HEK293 (cell line): ENCODE measurements at regions not wholly inside any gene's neighbourhood (a gene's known extent, or its start where the extent isn't known, plus 50 kb on each side); places are given as distances from the start of the nearest gene placed in this dataset.

Experiments used
- CTCF ChIP-seq: fragments of 450-650 bp; formaldehyde crosslinking; IDR thresholded peaks from 2 replicates; pipeline ENCODE4 v1.5.1; 2016; ENCODE audit warnings: missing biosample characterization, missing genetic modification characterization
- HOXA7 ChIP-seq: sonication (generic); formaldehyde crosslinking; IDR thresholded peaks from 2 replicates; pipeline ENCODE4 v1.8.1; 2022; ENCODE audit warnings: missing genetic modification reagents, borderline replicate concordance
- OVOL3 ChIP-seq: fragments of 450-650 bp; formaldehyde crosslinking; IDR thresholded peaks from 2 replicates; pipeline ENCODE4 v1.5.1; 2016; ENCODE audit warnings: missing biosample characterization, missing genetic modification characterization
- REST ChIP-seq: fragments of 450-650 bp; formaldehyde crosslinking; IDR thresholded peaks from 2 replicates; pipeline ENCODE4 v1.5.1; 2016; ENCODE audit warnings: missing biosample characterization, missing genetic modification characterization
- SP2 ChIP-seq: fragments of 450-650 bp; formaldehyde crosslinking; IDR thresholded peaks from 2 replicates; pipeline ENCODE4 v1.5.1; 2016; ENCODE audit warnings: missing biosample characterization, missing genetic modification characterization
- ZBTB21 ChIP-seq: fragments of 450-650 bp; formaldehyde crosslinking; IDR thresholded peaks from 2 replicates; pipeline ENCODE4 v1.5.1; 2017; ENCODE audit warnings: missing biosample characterization, missing genetic modification characterization
- ZNF146 ChIP-seq: fragments of 450-650 bp; formaldehyde crosslinking; IDR thresholded peaks from 2 replicates; pipeline ENCODE4 v1.5.1; 2016; ENCODE audit warnings: missing biosample characterization, missing genetic modification characterization
- ZNF184 ChIP-seq: fragments of 450-650 bp; IDR thresholded peaks from 2 replicates; pipeline ENCODE4 v1.5.1; 2018; ENCODE audit warnings: missing biosample characterization, mild to moderate bottlenecking, missing genetic modification characterization
- ZNF274 ChIP-seq, 2 experiments: fragments of 200-500 bp in 1 of 2; fragments of 450-650 bp in 1 of 2; sonication (Bioruptor generic) in 1 of 2; formaldehyde crosslinking in 1 of 2; IDR thresholded peaks; 2 replicates each; pipeline versions ENCODE4 v1.5.1 to v1.6.1; 2014 to 2016; ENCODE audit warnings: borderline replicate concordance in 1 of 2, inconsistent platforms in 1 of 2, low read length in 1 of 2, missing biosample characterization in 1 of 2, missing genetic modification characterization in 1 of 2
- ZNF354C ChIP-seq: fragments of 450-650 bp; formaldehyde crosslinking; IDR thresholded peaks from 2 replicates; pipeline ENCODE4 v1.5.1; 2016; ENCODE audit warnings: missing biosample characterization, missing genetic modification characterization, low read depth, borderline replicate concordance
- ZNF585B ChIP-seq: fragments of 450-650 bp; formaldehyde crosslinking; IDR thresholded peaks from 2 replicates; pipeline ENCODE4 v1.5.1; 2016; ENCODE audit warnings: missing biosample characterization, missing genetic modification characterization
- ZNF776 ChIP-seq: fragments of 450-650 bp; formaldehyde crosslinking; IDR thresholded peaks from 2 replicates; pipeline ENCODE4 v1.5.0; 2017; ENCODE audit warnings: missing biosample characterization, missing genetic modification characterization, borderline replicate concordance
- TF ChIP-seq, protein P1 (sequence below): fragments of 450-650 bp; formaldehyde crosslinking; IDR thresholded peaks from 2 replicates; pipeline ENCODE4 v1.5.1; 2016; ENCODE audit warnings: missing biosample characterization, missing genetic modification characterization

- TF ChIP-seq SP2 (tag by site-specific recombination) (no peak), ZNF354C (tag by site-specific recombination) (no peak), CTCF (no peak), ZNF184 (tag by site-specific recombination) (no peak), ZBTB21 (no peak), HOXA7 (no peak), ZNF776 (tag by site-specific recombination) (no peak), ZNF585B (tag by site-specific recombination) (no peak), OVOL3 (tag by site-specific recombination) (no peak), ZNF274 (IDR thresholded peaks at IDR 0.05; ENCODE audit: low read length) (no peak), ZNF274 (tag by site-specific recombination; IDR thresholded peaks at IDR 0.05; ENCODE audit: borderline replicate concordance) (no peak), ZNF146 (tag by site-specific recombination) (no peak), REST (no peak)
- TF ChIP-seq, protein P1, sequence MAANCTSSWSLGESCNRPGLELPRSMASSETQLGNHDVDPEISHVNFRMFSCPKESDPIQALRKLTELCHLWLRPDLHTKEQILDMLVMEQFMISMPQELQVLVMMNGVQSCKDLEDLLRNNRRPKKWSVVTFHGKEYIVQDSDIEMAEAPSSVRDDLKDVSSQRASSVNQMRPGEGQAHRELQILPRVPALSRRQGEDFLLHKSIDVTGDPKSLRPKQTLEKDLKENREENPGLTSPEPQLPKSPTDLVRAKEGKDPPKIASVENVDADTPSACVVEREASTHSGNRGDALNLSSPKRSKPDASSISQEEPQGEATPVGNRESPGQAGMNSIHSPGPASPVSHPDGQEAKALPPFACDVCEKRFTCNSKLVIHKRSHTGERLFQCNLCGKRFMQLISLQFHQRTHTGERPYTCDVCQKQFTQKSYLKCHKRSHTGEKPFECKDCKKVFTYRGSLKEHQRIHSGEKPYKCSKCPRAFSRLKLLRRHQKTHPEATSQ, result no peak
Measured at GRCh38 chr16:79762217-79762616, 161.7 kb upstream of the MAF start.
